Nephron (organoid): ENCODE measurements at regions not wholly inside any gene's neighbourhood (a gene's known extent, or its start where the extent isn't known, plus 50 kb on each side); places are given as distances from the start of the nearest gene placed in this dataset.
A peak's percentile ranks its signal among the peaks of the same experiment; 100 is the strongest.

Experiments
- H3K27ac Mint-ChIP-seq, 3 experiments: 2 replicates each; pipeline ENCODE4 v1.8.0; 2020; ENCODE audit warnings: mixed read lengths in 3 of 3, mild to moderate bottlenecking in 2 of 3, moderate library complexity in 1 of 3
- H3K27me3 Mint-ChIP-seq: 2 replicates; pipeline ENCODE4 v1.8.0; 2021; ENCODE audit warnings: low read depth, mild to moderate bottlenecking, moderate library complexity, mixed read lengths
- H3K36me3 Mint-ChIP-seq: 2 replicates; pipeline ENCODE4 v1.8.0; 2020; ENCODE audit warnings: low read depth, mixed read lengths
- H3K4me1 Mint-ChIP-seq: 2 replicates; pipeline ENCODE4 v1.8.0; 2020; ENCODE audit warnings: mixed read lengths
- H3K4me3 Mint-ChIP-seq, 3 experiments: 2 replicates each; pipeline ENCODE4 v1.8.0; 2020; ENCODE audit warnings: mild to moderate bottlenecking in 3 of 3, mixed read lengths in 3 of 3, moderate library complexity in 2 of 3
- H3K9me3 Mint-ChIP-seq: 2 replicates; pipeline ENCODE4 v1.8.0; 2020; ENCODE audit warnings: mixed read lengths
- CTCF ChIP-seq, 3 experiments: fragments of 200-600 bp; sonication (generic); IDR thresholded peaks; one replicate each; pipeline ENCODE4 v1.5.0; 2021; ENCODE audit warnings: antibody characterized with exemption in 3 of 3; ENCODE audit not compliant: unreplicated experiment in 3 of 3

GRCh38 chr2:134178138-134178877, 75.6 kb upstream of the MGAT5 start:
- Mint-ChIP-seq H3K4me3 (no peak overlapping the region), H3K36me3 (no peaks in the 10 kb centered on the region), H3K4me1 (peaks cover 45% of the 10 kb centered on the region), H3K27ac (peak overlapping the region in 2 of 3 experiments; percentile 45 to 69), H3K9me3 (no peaks in the 10 kb centered on the region), H3K27me3 (no peaks in the 10 kb centered on the region)
- TF ChIP-seq CTCF (IDR thresholded peaks at IDR 0.05; ENCODE audit: unreplicated experiment in 3 of 3) = no peak

- H3K27ac Mint-ChIP-seq = no peak overlapping the region
- no peak for TF ChIP-seq CTCF (IDR thresholded peaks at IDR 0.05; ENCODE audit: unreplicated experiment in 3 of 3)
- H3K4me3 Mint-ChIP-seq = no peak overlapping the region
These were observed 72.7 kb upstream of the MGAT5 start for GRCh38 chr2:134181219-134181618.

GRCh38 chr2:134183679-134184078, 70.2 kb upstream of the MGAT5 start:
- Mint-ChIP-seq H3K36me3 (no peaks in the 10 kb centered on the region), H3K27ac (no peak overlapping the region), H3K9me3 (no peaks in the 10 kb centered on the region), H3K4me3 (no peak overlapping the region), H3K4me1 (peaks cover 3% of the 10 kb centered on the region), H3K27me3 (no peaks in the 10 kb centered on the region)
- no peak for TF ChIP-seq CTCF (IDR thresholded peaks at IDR 0.05; ENCODE audit: unreplicated experiment in 3 of 3)

More at GRCh38 chr2:134181219-134181618, 72.7 kb upstream of the MGAT5 start:
- Mint-ChIP-seq H3K9me3 (no peaks in the 10 kb centered on the region), H3K36me3 (no peaks in the 10 kb centered on the region), H3K4me1 (peaks cover 24% of the 10 kb centered on the region), H3K27me3 (no peaks in the 10 kb centered on the region)

GRCh38 chr2:134185639-134186038, 68.2 kb upstream of the MGAT5 start:
- Mint-ChIP-seq H3K27ac (no peak overlapping the region), H3K9me3 (no peaks in the 10 kb centered on the region), H3K27me3 (no peaks in the 10 kb centered on the region), H3K36me3 (no peaks in the 10 kb centered on the region), H3K4me3 (no peak overlapping the region), H3K4me1 (no peaks in the 10 kb centered on the region)
- no peak for TF ChIP-seq CTCF (IDR thresholded peaks at IDR 0.05; ENCODE audit: unreplicated experiment in 3 of 3)

GRCh38 chr2:134189009-134189720, 64.7 kb upstream of the MGAT5 start:
- Mint-ChIP-seq H3K9me3 (no peaks in the 10 kb centered on the region), H3K27me3 (no peaks in the 10 kb centered on the region), H3K27ac (no peak overlapping the region), H3K4me3 (no peak overlapping the region), H3K4me1 (peaks cover 9% of the 10 kb centered on the region), H3K36me3 (peaks cover 4% of the 10 kb centered on the region)
- TF ChIP-seq CTCF (IDR thresholded peaks at IDR 0.05; ENCODE audit: unreplicated experiment in 3 of 3) = no peak
